ENCODE measurements at regions not wholly inside any gene's neighbourhood (a gene's known extent, or its start where the extent isn't known, plus 50 kb on each side); places are given as distances from the start of the nearest gene placed in this dataset.

DNA sequence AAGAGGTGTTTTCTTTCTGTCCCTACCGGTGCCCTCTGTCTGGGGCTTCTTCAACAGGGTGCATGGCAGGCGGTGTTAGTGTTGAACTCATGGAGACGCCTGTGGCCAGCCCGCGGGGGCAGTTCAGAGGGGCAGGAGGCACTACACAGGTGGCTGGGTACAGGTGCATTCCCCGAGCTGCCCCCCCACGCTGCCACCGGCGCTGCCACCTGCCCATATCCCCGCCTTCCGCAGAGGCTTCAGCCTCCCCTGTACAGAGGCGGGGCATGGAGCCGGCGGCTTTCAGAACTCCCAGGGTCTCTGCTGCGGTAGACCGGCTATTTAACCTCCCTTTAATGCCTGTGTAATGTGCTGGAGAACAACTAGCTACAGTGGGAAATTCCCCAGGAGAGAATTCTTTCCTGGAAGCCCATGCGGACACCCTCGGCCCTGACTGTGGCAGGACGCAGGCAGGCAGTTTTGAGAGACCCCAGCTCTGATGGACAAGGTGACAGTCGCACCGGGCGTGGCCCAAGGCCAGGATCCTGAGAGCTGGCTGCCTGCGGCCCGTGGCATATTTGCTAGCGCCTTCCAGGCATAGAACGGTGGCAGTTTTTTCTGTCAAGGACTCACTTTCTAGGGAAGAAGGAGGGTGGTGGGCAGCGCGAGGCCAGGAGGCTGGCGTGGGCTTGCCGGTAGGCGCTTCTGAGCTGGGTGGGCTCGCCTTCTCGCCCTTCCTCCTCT lies 53.7 kb upstream of the ZNF32 start:
- TF ChIP-seq CTCF (IDR thresholded peaks at IDR 0.05; ENCODE audit: insufficient read depth, low read depth, low read length, missing control alignments), result no peak
- H3K4me3 ChIP-seq (ENCODE audit: low read length), result no peak overlapping the region
- no peak for DNase-seq (ENCODE audit: low read depth)

- H3K4me3 ChIP-seq (ENCODE audit: low read length), result no peak overlapping the region
- DNase-seq (ENCODE audit: low read depth), result no peak
- TF ChIP-seq CTCF (IDR thresholded peaks at IDR 0.05; ENCODE audit: insufficient read depth, low read depth, low read length, missing control alignments), result no peak
Observed at GRCh38 chr10:43701295-43701694, 52.6 kb upstream of the ZNF32 start.

GRCh38 chr10:43700306-43700705 lies 51.6 kb upstream of the ZNF32 start:
- no peak overlapping the region for H3K4me3 ChIP-seq (ENCODE audit: low read length)
- DNase-seq (ENCODE audit: low read depth), result no peak
- no peak for TF ChIP-seq CTCF (IDR thresholded peaks at IDR 0.05; ENCODE audit: insufficient read depth, low read depth, low read length, missing control alignments)

GRCh38 chr10:43699516-43699915 lies 50.8 kb upstream of the ZNF32 start:
- TF ChIP-seq CTCF (IDR thresholded peaks at IDR 0.05; ENCODE audit: insufficient read depth, low read depth, low read length, missing control alignments), result no peak
- no peak for DNase-seq (ENCODE audit: low read depth)
- no peak overlapping the region for H3K4me3 ChIP-seq (ENCODE audit: low read length)

Data from epithelial cell of esophagus (primary cell).